Liver (tissue), 8 donors: ENCODE measurements at regions not wholly inside any gene's neighbourhood (a gene's known extent, or its start where the extent isn't known, plus 50 kb on each side); places are given as distances from the start of the nearest gene placed in this dataset.

Source experiments
- DNase-seq: peaks from one replicate; pipeline ENCODE4 v3.0.0-alpha.2; 2017; ENCODE audit warnings: low spot score
- H3K27ac ChIP-seq, 2 donors: one replicate each; pipeline ENCODE4 v1.7.0; 2013; ENCODE audit warnings: inconsistent platforms in 2 of 2, low read length in 2 of 2, control low read depth in 1 of 2, low read depth in 1 of 2, mild to moderate bottlenecking in 1 of 2
- H3K27me3 ChIP-seq, 4 donors: one replicate each; pipeline versions ENCODE4 v1.6.1 to v1.7.0; 2013; ENCODE audit warnings: low read length in 3 of 4, inconsistent platforms in 1 of 4, mild to moderate bottlenecking in 1 of 4, moderate library complexity in 1 of 4; ENCODE audit not compliant: control insufficient read depth in 4 of 4, insufficient read depth in 4 of 4
- H3K36me3 ChIP-seq, 4 donors: one replicate each; pipeline versions ENCODE4 v1.6.1 to v1.7.0; 2013; ENCODE audit warnings: low read length in 3 of 4, mild to moderate bottlenecking in 3 of 4, low read depth in 1 of 4, moderate library complexity in 1 of 4; ENCODE audit not compliant: control insufficient read depth in 4 of 4, insufficient read depth in 3 of 4
- H3K4me1 ChIP-seq, 4 donors: one replicate each; pipeline versions ENCODE4 v1.6.1 to v1.7.0; 2013; ENCODE audit warnings: low read length in 3 of 4, mild to moderate bottlenecking in 3 of 4, moderate library complexity in 1 of 4; ENCODE audit not compliant: control insufficient read depth in 4 of 4, insufficient read depth in 4 of 4
- H3K4me3 ChIP-seq, 3 donors: one replicate each; pipeline versions ENCODE4 v1.6.1 to v1.7.0; 2013; ENCODE audit warnings: low read length in 3 of 3, control low read depth in 1 of 3, low read depth in 1 of 3, mild to moderate bottlenecking in 1 of 3
- H3K9ac ChIP-seq, 2 donors: one replicate each; pipeline ENCODE4 v1.7.0; 2013; ENCODE audit warnings: low read length in 2 of 2, mild to moderate bottlenecking in 2 of 2, moderate library complexity in 2 of 2, control low read depth in 1 of 2, low read depth in 1 of 2
- H3K9me3 ChIP-seq, 4 donors: one replicate each; pipeline versions ENCODE4 v1.6.1 to v1.7.0; 2013; ENCODE audit warnings: low read length in 3 of 4; ENCODE audit not compliant: control insufficient read depth in 4 of 4
- ATF3 ChIP-seq: IDR thresholded peaks from 2 replicates; pipeline ENCODE4 v1.6.1; 2016; ENCODE audit warnings: antibody characterized with exemption
- CTCF ChIP-seq: fragments of 150-350 bp; IDR thresholded peaks from 2 replicates; pipeline ENCODE4 v1.5.1; 2017; ENCODE audit warnings: improper control_type of control experiment, low read depth, low read length; ENCODE audit not compliant: missing input control
- EGR1 ChIP-seq, 2 donors: IDR thresholded peaks; 2 replicates each; pipeline ENCODE4 v1.6.1; 2016 to 2018; ENCODE audit warnings: antibody characterized with exemption in 2 of 2, low read depth in 2 of 2
- FOXA1 ChIP-seq: IDR thresholded peaks from 2 replicates; pipeline ENCODE4 v1.6.1; 2016; ENCODE audit warnings: antibody characterized with exemption
- FOXA2 ChIP-seq: IDR thresholded peaks from 2 replicates; pipeline ENCODE4 v1.6.1; 2016; ENCODE audit warnings: antibody characterized with exemption
- GABPA ChIP-seq, 2 donors: IDR thresholded peaks in 1 of 2; conservative IDR thresholded peaks in 1 of 2; 2 replicates each; pipeline ENCODE4 v1.6.1; 2016; ENCODE audit warnings: antibody characterized with exemption in 2 of 2, mild to moderate bottlenecking in 1 of 2, moderate library complexity in 1 of 2
- HNF4A ChIP-seq, 2 donors: conservative IDR thresholded peaks; 2 replicates each; pipeline ENCODE4 v1.6.1; 2016; ENCODE audit warnings: antibody characterized with exemption in 2 of 2, mild to moderate bottlenecking in 2 of 2
- HNF4G ChIP-seq: IDR thresholded peaks from 2 replicates; pipeline ENCODE4 v1.6.1; 2016; ENCODE audit warnings: antibody characterized with exemption
- JUND ChIP-seq, 2 donors: IDR thresholded peaks; 2 replicates each; pipeline ENCODE4 v1.6.1; 2016; ENCODE audit warnings: antibody characterized with exemption in 2 of 2
- MAX ChIP-seq: IDR thresholded peaks from 2 replicates; pipeline ENCODE4 v1.6.1; 2016; ENCODE audit warnings: antibody characterized with exemption
- NR2F2 ChIP-seq: IDR thresholded peaks from 2 replicates; pipeline ENCODE4 v1.6.1; 2016; ENCODE audit warnings: antibody characterized with exemption
- RAD21 ChIP-seq, 2 donors: IDR thresholded peaks; 2 replicates each; pipeline ENCODE4 v1.6.1; 2016; ENCODE audit warnings: antibody characterized with exemption in 2 of 2, mild to moderate bottlenecking in 2 of 2
- REST ChIP-seq: IDR thresholded peaks from 2 replicates; pipeline ENCODE4 v1.6.1; 2016; ENCODE audit warnings: antibody characterized with exemption, mild to moderate bottlenecking
- RXRA ChIP-seq, 2 donors: IDR thresholded peaks; 2 replicates each; pipeline ENCODE4 v1.6.1; 2017 to 2018; ENCODE audit warnings: antibody characterized with exemption in 2 of 2, mild to moderate bottlenecking in 1 of 2
- SP1 ChIP-seq: IDR thresholded peaks from 2 replicates; pipeline ENCODE4 v1.6.1; 2018; ENCODE audit warnings: antibody characterized with exemption, mild to moderate bottlenecking
- TAF1 ChIP-seq: conservative IDR thresholded peaks from 2 replicates; pipeline ENCODE4 v1.6.1; 2016; ENCODE audit warnings: antibody characterized with exemption, mild to moderate bottlenecking
- YY1 ChIP-seq: IDR thresholded peaks from 2 replicates; pipeline ENCODE4 v1.6.1; 2016; ENCODE audit warnings: antibody characterized with exemption, mild to moderate bottlenecking
- ZBTB33 ChIP-seq: IDR thresholded peaks from 2 replicates; pipeline ENCODE4 v1.6.1; 2016; ENCODE audit warnings: antibody characterized with exemption
- WGBS: extraction: QIAGEN DNeasy Blood & Tissue Kit; methylation state at CpG from one replicate; pipeline ENCODE4 v1.1.7; 2013; 5-methylcytosine and 5-hydroxymethylcytosine counted together
- donor health status: healthy.
- donor health status: healthy.
- donor health status: healthy.
- donor health status: healthy.
- donor health status: healthy.

- TF ChIP-seq TAF1 = no peak
- TF ChIP-seq NR2F2 = no peak
- no peak for TF ChIP-seq JUND (IDR thresholded peaks at IDR 0.05)
- no peak for TF ChIP-seq FOXA1
- TF ChIP-seq RAD21 (IDR thresholded peaks at IDR 0.05) = no peak
- no peak for TF ChIP-seq ZBTB33
- no peak for TF ChIP-seq MAX
- TF ChIP-seq HNF4G = no peak
- no peak for TF ChIP-seq FOXA2
- TF ChIP-seq YY1 = no peak
- no peak for TF ChIP-seq HNF4A (conservative IDR thresholded peaks at IDR 0.05)
- no peak for TF ChIP-seq EGR1 (IDR thresholded peaks at IDR 0.05; ENCODE audit: low read depth in 2 of 2)
- TF ChIP-seq REST = no peak
- TF ChIP-seq ATF3 = no peak
- TF ChIP-seq SP1 = no peak
- TF ChIP-seq CTCF = no peak
- no peak for TF ChIP-seq RXRA (IDR thresholded peaks at IDR 0.05)
- TF ChIP-seq GABPA (IDR thresholded peaks at IDR 0.05 in 1 of 2, conservative IDR thresholded peaks at IDR 0.05 in 1 of 2) = no peak
- 89% methylated on average over 10 of the region's 10 CpGs for WGBS
Observed at GRCh38 chr2:216804357-216805350, 55.2 kb downstream of the TNP1 start.

More at GRCh38 chr2:216804357-216805350, 55.2 kb downstream of the TNP1 start:
- H3K36me3 ChIP-seq = no peaks in the 10 kb centered on the region
- H3K4me3 ChIP-seq = no peak overlapping the region
- no peak overlapping the region for H3K9ac ChIP-seq
- H3K27me3 ChIP-seq = no peaks in the 10 kb centered on the region
- H3K9me3 ChIP-seq = no peaks in the 10 kb centered on the region
- peaks cover 0 to 8% (median 3%) of the 10 kb centered on the region in 4 donors for H3K4me1 ChIP-seq
- DNase-seq = no peak
- no peak overlapping the region for H3K27ac ChIP-seq
